Lung microvascular endothelial cell (primary cell): ENCODE measurements at regions not wholly inside any gene's neighbourhood (a gene's known extent, or its start where the extent isn't known, plus 50 kb on each side); places are given as distances from the start of the nearest gene placed in this dataset.

ENCODE experiments used
- DNase-seq, 2 donors: peaks; one replicate each; pipeline versions ENCODE4 v3.0.0 to v3.0.0-alpha.2; 2010; ENCODE audit warnings: low read depth in 2 of 2

GRCh38 chr7:42987648-42988214, 55.6 kb downstream of the MRPL32 start:
- DNase-seq: no peak

- no peak for DNase-seq
These were observed 58.8 kb downstream of the MRPL32 start for GRCh38 chr7:42991024-42991423.

GRCh38 chr7:42991913-42992591, 59.9 kb downstream of the MRPL32 start:
- no peak for DNase-seq

GRCh38 chr7:42993038-42993437, 60.9 kb downstream of the MRPL32 start:
- no peak for DNase-seq

- DNase-seq: no peak
These were observed 61.9 kb downstream of the MRPL32 start for GRCh38 chr7:42994096-42994495.

- DNase-seq: no peak
These were observed 65.4 kb downstream of the MRPL32 start for GRCh38 chr7:42997611-42998010.

- no peak for DNase-seq
These were observed 71.9 kb downstream of the MRPL32 start for GRCh38 chr7:43004082-43004481.

GRCh38 chr7:43006008-43006407, 73.8 kb downstream of the MRPL32 start:
- no peak for DNase-seq

- DNase-seq: no peak
These were observed 77.9 kb downstream of the MRPL32 start for GRCh38 chr7:43010061-43010460.

- no peak for DNase-seq
These were observed 79.7 kb downstream of the MRPL32 start for GRCh38 chr7:43011879-43012278.

GRCh38 chr7:43014406-43014805, 82.2 kb downstream of the MRPL32 start:
- no peak for DNase-seq

- no peak for DNase-seq
These were observed 83.1 kb downstream of the MRPL32 start for GRCh38 chr7:43015301-43015700.

- peak in 1 of 2 donors; percentile 5 for DNase-seq
These were observed 86.3 kb downstream of the MRPL32 start for GRCh38 chr7:43018446-43018845.

- DNase-seq: no peak
These were observed 89.3 kb downstream of the MRPL32 start for GRCh38 chr7:43021431-43021830.

- DNase-seq: no peak
These were observed 89.8 kb downstream of the MRPL32 start for GRCh38 chr7:43022008-43022407.

- DNase-seq: no peak
These were observed 79.1 kb upstream of the HECW1 start for GRCh38 chr7:43033369-43033768.

- no peak for DNase-seq
These were observed 77.9 kb upstream of the HECW1 start for GRCh38 chr7:43034535-43035002.

GRCh38 chr7:43037531-43037930, 74.9 kb upstream of the HECW1 start:
- no peak for DNase-seq

GRCh38 chr7:43038254-43038653, 74.2 kb upstream of the HECW1 start:
- no peak for DNase-seq

- no peak for DNase-seq
These were observed 73.1 kb upstream of the HECW1 start for GRCh38 chr7:43039346-43039745.

- DNase-seq: no peak
These were observed 72.0 kb upstream of the HECW1 start for GRCh38 chr7:43040461-43040860.

- no peak for DNase-seq
These were observed 71.3 kb upstream of the HECW1 start for GRCh38 chr7:43041105-43041504.

- DNase-seq: no peak
These were observed 70.7 kb upstream of the HECW1 start for GRCh38 chr7:43041724-43042123.

GRCh38 chr7:43042302-43042701, 70.1 kb upstream of the HECW1 start:
- DNase-seq: no peak
